Osteoblast (primary cell): ENCODE measurements at regions not wholly inside any gene's neighbourhood (a gene's known extent, or its start where the extent isn't known, plus 50 kb on each side); places are given as distances from the start of the nearest gene placed in this dataset.

ENCODE experiments used
- DNase-seq: peaks from one replicate; pipeline ENCODE4 v3.0.0; 2011; ENCODE audit warnings: low spot score, mixed read lengths; ENCODE audit not compliant: insufficient read length; ENCODE audit errors: missing footprints
- H2AFZ ChIP-seq: 2 replicates; pipeline ENCODE4 v1.6.0; 2011; ENCODE audit warnings: mild to moderate bottlenecking, low read length
- H3K27ac ChIP-seq: 2 replicates; pipeline ENCODE4 v1.5.1; 2011; ENCODE audit warnings: mild to moderate bottlenecking, low read depth, low read length, moderate library complexity
- H3K27me3 ChIP-seq: 2 replicates; pipeline ENCODE4 v1.6.0; 2012; ENCODE audit warnings: mild to moderate bottlenecking, control low read depth, inconsistent platforms, low read length, moderate library complexity; ENCODE audit not compliant: insufficient read depth
- H3K36me3 ChIP-seq: 2 replicates; pipeline ENCODE4 v1.5.1; 2011; ENCODE audit warnings: mild to moderate bottlenecking, low read length, control low read depth, moderate library complexity; ENCODE audit not compliant: insufficient read depth
- H3K4me1 ChIP-seq: 2 replicates; pipeline ENCODE4 v1.5.1; 2011; ENCODE audit warnings: mild to moderate bottlenecking, low read length, control low read depth, moderate library complexity; ENCODE audit not compliant: insufficient read depth
- H3K4me2 ChIP-seq: 2 replicates; pipeline ENCODE4 v1.6.0; 2011; ENCODE audit warnings: mild to moderate bottlenecking, low read length; ENCODE audit not compliant: insufficient read depth
- H3K4me3 ChIP-seq: fragments of 200-600 bp; sonication (generic); 3 replicates; pipeline ENCODE4 v1.5.1; 2012; ENCODE audit warnings: mild to moderate bottlenecking, low read length, inconsistent platforms; ENCODE audit not compliant: insufficient read depth
- H3K79me2 ChIP-seq: 2 replicates; pipeline ENCODE4 v1.6.0; 2012; ENCODE audit warnings: mild to moderate bottlenecking, low read length, control low read depth, inconsistent platforms; ENCODE audit not compliant: insufficient read depth
- H3K9me3 ChIP-seq: 2 replicates; pipeline ENCODE4 v1.5.1; 2011; ENCODE audit warnings: low read depth, low read length, control low read depth
- H4K20me1 ChIP-seq: 2 replicates; pipeline ENCODE4 v1.6.0; 2012; ENCODE audit warnings: mild to moderate bottlenecking, low read length, control low read depth; ENCODE audit not compliant: insufficient read depth
- CTCF ChIP-seq: IDR thresholded peaks from 2 replicates; pipeline ENCODE4 v1.5.1; 2011; ENCODE audit warnings: mild to moderate bottlenecking, low read depth, low read length, moderate library complexity; ENCODE audit errors: extremely low read depth

DNA sequence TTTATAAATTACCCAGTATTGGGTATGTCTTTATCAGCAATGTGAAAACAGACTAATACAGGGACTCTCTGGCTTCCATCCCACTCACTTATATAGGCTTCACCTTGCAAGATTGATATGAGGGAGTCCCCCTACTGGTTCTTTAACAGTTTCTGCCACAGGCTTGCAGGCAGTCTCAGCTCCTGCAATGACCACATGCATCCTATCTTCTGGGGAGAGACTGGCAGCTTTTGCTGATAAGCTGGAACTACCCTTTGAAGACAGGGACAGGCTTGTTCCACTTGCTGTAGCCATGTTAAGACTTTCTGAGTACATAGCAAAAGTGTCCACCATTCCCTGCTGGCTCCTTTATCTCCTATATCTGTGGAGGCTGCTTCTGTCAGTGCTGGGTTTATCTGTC, 531.7 kb upstream of the FLRT2 start:
- Histone ChIP-seq H3K27ac (no peak overlapping the region), H2AFZ (no peak overlapping the region), H3K27me3 (no peaks in the 10 kb centered on the region), H3K4me2 (no peak overlapping the region), H3K4me3 (no peak overlapping the region), H3K9me3 (no peaks in the 10 kb centered on the region), H3K4me1 (no peaks in the 10 kb centered on the region), H3K79me2 (no peaks in the 10 kb centered on the region), H3K36me3 (no peaks in the 10 kb centered on the region), H4K20me1 (no peaks in the 10 kb centered on the region)
- no peak for TF ChIP-seq CTCF
- no peak for DNase-seq

GRCh38 chr14:85002846-85003245, 527.1 kb upstream of the FLRT2 start:
- no peaks in the 10 kb centered on the region for H3K79me2 ChIP-seq
- H2AFZ ChIP-seq, result no peak overlapping the region
- DNase-seq, result no peak
- H3K4me1 ChIP-seq, result no peaks in the 10 kb centered on the region
- no peak overlapping the region for H3K4me2 ChIP-seq
- no peaks in the 10 kb centered on the region for H3K27me3 ChIP-seq
- no peak overlapping the region for H3K4me3 ChIP-seq
- no peaks in the 10 kb centered on the region for H3K36me3 ChIP-seq
- no peaks in the 10 kb centered on the region for H3K9me3 ChIP-seq
- H4K20me1 ChIP-seq, result no peaks in the 10 kb centered on the region
- H3K27ac ChIP-seq, result no peak overlapping the region
- TF ChIP-seq CTCF, result no peak

DNA sequence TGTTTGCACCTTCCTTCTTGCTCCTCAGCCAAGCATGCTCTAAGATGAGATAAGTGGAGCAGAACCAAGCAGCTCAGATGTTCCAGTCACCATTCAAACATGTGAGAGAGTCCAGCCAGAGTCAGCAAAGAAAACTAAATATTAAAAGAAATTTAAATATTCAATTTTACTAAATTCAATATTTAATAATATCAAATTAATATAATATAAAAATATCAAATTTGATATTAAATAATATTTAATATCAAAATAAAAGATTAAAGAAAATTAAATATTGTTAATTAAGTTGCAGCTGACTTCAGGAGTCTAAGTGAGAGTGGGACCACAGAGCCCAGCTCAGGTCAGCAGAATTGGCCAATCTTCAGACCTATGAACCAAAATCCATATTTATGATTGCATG, 526.1 kb upstream of the FLRT2 start:
- Histone ChIP-seq H3K4me2 (no peak overlapping the region), H3K9me3 (no peaks in the 10 kb centered on the region), H2AFZ (no peak overlapping the region), H3K79me2 (no peaks in the 10 kb centered on the region), H3K36me3 (no peaks in the 10 kb centered on the region), H3K27me3 (no peaks in the 10 kb centered on the region), H3K27ac (no peak overlapping the region), H3K4me1 (no peaks in the 10 kb centered on the region), H3K4me3 (no peak overlapping the region), H4K20me1 (no peaks in the 10 kb centered on the region)
- DNase-seq, result no peak
- no peak for TF ChIP-seq CTCF

- Histone ChIP-seq H3K4me1 (no peaks in the 10 kb centered on the region), H3K36me3 (no peaks in the 10 kb centered on the region), H4K20me1 (no peaks in the 10 kb centered on the region), H3K27ac (no peak overlapping the region), H3K9me3 (no peaks in the 10 kb centered on the region), H3K79me2 (no peaks in the 10 kb centered on the region), H3K4me2 (no peak overlapping the region), H3K4me3 (no peak overlapping the region), H3K27me3 (no peaks in the 10 kb centered on the region), H2AFZ (no peak overlapping the region)
- no peak for DNase-seq
- TF ChIP-seq CTCF, result no peak
Measured at GRCh38 chr14:85009506-85009905, 520.4 kb upstream of the FLRT2 start.
